ENCODE measurements at regions not wholly inside any gene's neighbourhood (a gene's known extent, or its start where the extent isn't known, plus 50 kb on each side); places are given as distances from the start of the nearest gene placed in this dataset.
"Not testable (repeated sequence)": the region's sequence is repeated elsewhere in the genome, so short reads cannot be mapped to it uniquely, and the experiment has no call there.

- DNase-seq, result no peak
Observed at GRCh38 chr2:131584380-131584779, 56.7 kb downstream of the CCDC74A start.

GRCh38 chr2:131584940-131585339 is 57.3 kb downstream of the CCDC74A start:
- DNase-seq, result no peak

- DNase-seq, result no peak
Observed at GRCh38 chr2:131588152-131588873, 60.6 kb downstream of the CCDC74A start.

GRCh38 chr2:131589126-131589525 is 61.4 kb downstream of the CCDC74A start:
- not testable (repeated sequence) for DNase-seq

GRCh38 chr2:131590366-131590765 is 62.7 kb downstream of the CCDC74A start:
- no peak for DNase-seq

GRCh38 chr2:131590896-131591295 is 63.2 kb downstream of the CCDC74A start:
- DNase-seq, result no peak

- not testable (repeated sequence) for DNase-seq
Observed at GRCh38 chr2:131596561-131596960, 68.9 kb downstream of the CCDC74A start.

GRCh38 chr2:131602444-131602843 is 74.8 kb downstream of the CCDC74A start:
- DNase-seq, result not testable (repeated sequence)

GRCh38 chr2:131604652-131605051 is 77.0 kb downstream of the CCDC74A start:
- DNase-seq, result not testable (repeated sequence)

- not testable (repeated sequence) for DNase-seq
Observed at GRCh38 chr2:131606366-131606765, 78.7 kb downstream of the CCDC74A start.

- not testable (repeated sequence) for DNase-seq
Observed at GRCh38 chr2:131607056-131607455, 79.4 kb downstream of the CCDC74A start.

- not testable (repeated sequence) for DNase-seq
Observed at GRCh38 chr2:131614539-131614938, 86.9 kb downstream of the CCDC74A start.

- not testable (repeated sequence) for DNase-seq
Observed at GRCh38 chr2:131618320-131618719, 90.6 kb downstream of the CCDC74A start.

- not testable (repeated sequence) for DNase-seq
Observed at GRCh38 chr2:131622874-131623273, 95.2 kb downstream of the CCDC74A start.

GRCh38 chr2:131626011-131626410 is 98.3 kb downstream of the CCDC74A start:
- DNase-seq, result not testable (repeated sequence)

- DNase-seq, result not testable (repeated sequence)
Observed at GRCh38 chr2:131626565-131626964, 98.9 kb downstream of the CCDC74A start.

- DNase-seq, result not testable (repeated sequence)
Observed at GRCh38 chr2:131627777-131628176, 100.1 kb downstream of the CCDC74A start.

- DNase-seq, result not testable (repeated sequence)
Observed at GRCh38 chr2:131631648-131632047, 104.0 kb downstream of the CCDC74A start.

GRCh38 chr2:131633405-131633804 is 105.7 kb downstream of the CCDC74A start:
- DNase-seq, result not testable (repeated sequence)

- DNase-seq, result not testable (repeated sequence)
Observed at GRCh38 chr2:131633827-131634695, 106.4 kb downstream of the CCDC74A start.

- no peak for DNase-seq
Observed at GRCh38 chr2:131635611-131636010, 107.9 kb downstream of the CCDC74A start.

- DNase-seq, result not testable (repeated sequence)
Observed at GRCh38 chr2:131636704-131637308, 109.1 kb downstream of the CCDC74A start.

GRCh38 chr2:131639001-131639620 is 111.4 kb downstream of the CCDC74A start:
- DNase-seq, result not testable (repeated sequence)

Measured in SIG-M5 (cell line).